ENCODE measurements at regions not wholly inside any gene's neighbourhood (a gene's known extent, or its start where the extent isn't known, plus 50 kb on each side); places are given as distances from the start of the nearest gene placed in this dataset.
"Not testable (repeated sequence)": the region's sequence is repeated elsewhere in the genome, so short reads cannot be mapped to it uniquely, and the experiment has no call there.

GRCh38 chr5:69907941-69908340 lies 117.1 kb upstream of the SERF1B start:
- H3K27me3 ChIP-seq (replicated peaks in 1 of 2; ENCODE audit: control insufficient read depth in 2 of 2, extremely low read depth in 1 of 2, insufficient read depth in 2 of 2, low read length in 1 of 2); H3K27ac ChIP-seq (ENCODE audit: low read length); H3K27ac Mint-ChIP-seq; H3K9me3 ChIP-seq; POLR2A ChIA-PET; H3K36me3 Mint-ChIP-seq; H3K4me3 ChIP-seq (ENCODE audit: control insufficient read depth in 1 of 2, extremely low read depth in 1 of 2, low read length in 1 of 2); H3K4me1 ChIP-seq (ENCODE audit: control insufficient read depth in 1 of 2, extremely low read depth in 1 of 2, insufficient read depth in 2 of 2, low read length in 2 of 2); H3K27me3 Mint-ChIP-seq; H3K9me3 Mint-ChIP-seq; H3K4me3 Mint-ChIP-seq; CTCF ChIA-PET; H3K4me1 Mint-ChIP-seq; H3K36me3 ChIP-seq (ENCODE audit: control insufficient read depth in 2 of 2, extremely low read depth in 1 of 2, insufficient read depth in 1 of 2, low read length in 1 of 2); ATAC-seq (replicated peaks in 1 of 4): not testable (repeated sequence)
- peak in 1 of 35 experiments; percentile 4 for DNase-seq
- WGBS (ENCODE audit: insufficient coverage), result no CpG with 5 or more reads among the region's 9 CpGs

DNA sequence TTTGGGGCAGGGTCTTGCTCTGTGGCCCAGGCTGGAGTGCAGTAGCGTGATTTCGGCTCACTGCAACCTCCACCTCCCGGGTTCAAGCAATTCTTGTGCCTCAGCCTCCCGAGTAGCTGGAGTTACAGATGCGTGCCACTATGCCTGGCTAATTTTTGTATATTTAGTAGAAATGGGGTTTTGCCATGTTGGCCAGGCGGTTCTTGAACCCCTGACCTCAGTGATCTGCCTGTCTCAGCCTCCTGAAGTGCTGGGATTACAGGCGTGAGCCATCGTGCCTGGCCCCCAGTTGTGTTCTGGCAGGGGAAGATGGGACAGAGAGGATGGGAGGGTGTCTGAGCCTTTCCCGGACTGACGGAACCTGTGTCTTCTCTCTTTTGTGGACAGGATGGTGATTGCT lies 111.3 kb upstream of the SERF1B start:
- H3K4me1 Mint-ChIP-seq; POLR2A ChIA-PET; H3K36me3 Mint-ChIP-seq; H3K4me3 ChIP-seq (ENCODE audit: control insufficient read depth in 1 of 2, extremely low read depth in 1 of 2, low read length in 1 of 2); H3K9me3 Mint-ChIP-seq; H3K27ac Mint-ChIP-seq; H3K27me3 Mint-ChIP-seq; H3K36me3 ChIP-seq (ENCODE audit: control insufficient read depth in 2 of 2, extremely low read depth in 1 of 2, insufficient read depth in 1 of 2, low read length in 1 of 2); H3K9me3 ChIP-seq; CTCF ChIA-PET; H3K4me3 Mint-ChIP-seq; H3K4me1 ChIP-seq (ENCODE audit: control insufficient read depth in 1 of 2, extremely low read depth in 1 of 2, insufficient read depth in 2 of 2, low read length in 2 of 2); H3K27me3 ChIP-seq (replicated peaks in 1 of 2; ENCODE audit: control insufficient read depth in 2 of 2, extremely low read depth in 1 of 2, insufficient read depth in 2 of 2, low read length in 1 of 2); H3K27ac ChIP-seq (ENCODE audit: low read length); ATAC-seq (replicated peaks in 1 of 4): not testable (repeated sequence)
- peak in 2 of 35 experiments; percentile 11 to 16 for DNase-seq
- WGBS (ENCODE audit: insufficient coverage), result 100% methylated on average over 1 of the region's 10 CpGs

Measured in T-cell (primary cell).